Stimulated activated CD4-positive, alpha-beta T cell treated with anti-CD3 and anti-CD28 coated beads, Interleukin-15, amount 100 ng/mL, for 24 hours (primary cell): ENCODE measurements at regions not wholly inside any gene's neighbourhood (a gene's known extent, or its start where the extent isn't known, plus 50 kb on each side); places are given as distances from the start of the nearest gene placed in this dataset.

Experiments used
- DNase-seq: peaks from one replicate; pipeline ENCODE4 v3.0.0-alpha.2; 2020

GRCh38 chr6:10303608-10304506 is 111.0 kb downstream of the TFAP2A start:
- DNase-seq: no peak

GRCh38 chr6:10302566-10303235 is 112.2 kb downstream of the TFAP2A start:
- DNase-seq: no peak

GRCh38 chr6:10300071-10300470 is 114.8 kb downstream of the TFAP2A start:
- no peak for DNase-seq

- no peak for DNase-seq
Measured at GRCh38 chr6:10297832-10298231, 117.0 kb downstream of the TFAP2A start.

- DNase-seq: no peak
Measured at GRCh38 chr6:10278746-10279145, 136.1 kb downstream of the TFAP2A start.

GRCh38 chr6:10276660-10277287 is 138.1 kb downstream of the TFAP2A start:
- no peak for DNase-seq

- no peak for DNase-seq
Measured at GRCh38 chr6:10276106-10276505, 138.8 kb downstream of the TFAP2A start.

- no peak for DNase-seq
Measured at GRCh38 chr6:10272591-10272990, 142.3 kb downstream of the TFAP2A start.

GRCh38 chr6:10271982-10272381 is 142.9 kb downstream of the TFAP2A start:
- DNase-seq: no peak

GRCh38 chr6:10269814-10270472 is 144.9 kb downstream of the TFAP2A start:
- no peak for DNase-seq

GRCh38 chr6:10268611-10269310 is 146.1 kb downstream of the TFAP2A start:
- no peak for DNase-seq

GRCh38 chr6:10268111-10268510 is 146.8 kb downstream of the TFAP2A start:
- DNase-seq: no peak

- no peak for DNase-seq
Measured at GRCh38 chr6:10266462-10266861, 148.4 kb downstream of the TFAP2A start.

- no peak for DNase-seq
Measured at GRCh38 chr6:10266061-10266460, 148.8 kb downstream of the TFAP2A start.

- DNase-seq: no peak
Measured at GRCh38 chr6:10262505-10262904, 152.4 kb downstream of the TFAP2A start.

GRCh38 chr6:10259671-10260070 is 155.2 kb downstream of the TFAP2A start:
- DNase-seq: no peak

- no peak for DNase-seq
Measured at GRCh38 chr6:10258341-10258740, 156.5 kb downstream of the TFAP2A start.

GRCh38 chr6:10256113-10256690 is 158.7 kb downstream of the TFAP2A start:
- peak; percentile 3 for DNase-seq

- DNase-seq: no peak
Measured at GRCh38 chr6:10250655-10251220, 164.1 kb downstream of the TFAP2A start.

GRCh38 chr6:10248378-10248843 is 166.5 kb downstream of the TFAP2A start:
- DNase-seq: no peak

GRCh38 chr6:10237298-10238038 is 177.4 kb downstream of the TFAP2A start:
- DNase-seq: no peak
